GM12878 (cell line): ENCODE measurements at regions not wholly inside any gene's neighbourhood (a gene's known extent, or its start where the extent isn't known, plus 50 kb on each side); places are given as distances from the start of the nearest gene placed in this dataset.

ENCODE experiments used
- ATF3 ChIP-seq: IDR thresholded peaks from 2 replicates; pipeline ENCODE4 v1.6.1; 2011; ENCODE audit warnings: low read depth, mild to moderate bottlenecking, low read length, moderate library complexity, borderline replicate concordance; ENCODE audit errors: extremely low read depth
- CHD1 ChIP-seq: IDR thresholded peaks from 2 replicates; pipeline ENCODE4 v1.6.1; 2012; ENCODE audit warnings: low read depth, low read length, improper control_type of control experiment
- CTCF ChIP-seq, 3 experiments: IDR thresholded peaks in 2 of 3; conservative IDR thresholded peaks in 1 of 3; 2 replicates each; pipeline ENCODE4 v1.5.1; 2011; ENCODE audit warnings: low read depth in 3 of 3, low read length in 3 of 3, mild to moderate bottlenecking in 3 of 3, control low read depth in 2 of 3, moderate library complexity in 2 of 3, inconsistent platforms in 1 of 3, mixed read lengths in 1 of 3; ENCODE audit not compliant: control insufficient read depth in 2 of 3, insufficient read depth in 1 of 3; ENCODE audit errors: extremely low read depth in 1 of 3
- HDAC6 ChIP-seq: fragments of 200-600 bp; sonication (generic); IDR thresholded peaks from one replicate; pipeline ENCODE4 v1.8.0; 2017; ENCODE audit warnings: antibody characterized with exemption; ENCODE audit not compliant: unreplicated experiment
- MAX ChIP-seq: IDR thresholded peaks from 2 replicates; pipeline ENCODE4 v1.6.1; 2012; ENCODE audit warnings: low read depth, low read length, improper control_type of control experiment
- MLLT1 ChIP-seq: fragments of 450-650 bp; IDR thresholded peaks from 2 replicates; pipeline ENCODE4 v1.6.1; 2016; ENCODE audit warnings: mild to moderate bottlenecking
- NR2C2 ChIP-seq: IDR thresholded peaks from 2 replicates; pipeline ENCODE4 v1.6.1; 2011; ENCODE audit warnings: borderline replicate concordance, low read depth; ENCODE audit not compliant: control insufficient read depth, insufficient read length
- POLR2A ChIP-seq: IDR thresholded peaks from 2 replicates; pipeline ENCODE4 v1.6.1; 2011; ENCODE audit warnings: low read depth, mild to moderate bottlenecking, low read length
- POLR2AphosphoS5 ChIP-seq: IDR thresholded peaks from 2 replicates; pipeline ENCODE4 v1.6.1; 2011; ENCODE audit warnings: mild to moderate bottlenecking, low read length, inconsistent platforms
- RBBP5 ChIP-seq: fragments of 200-600 bp; sonication (generic); conservative IDR thresholded peaks from 2 replicates; pipeline ENCODE4 v1.6.1; 2016
- RELA ChIP-seq: fragments of 450-650 bp; IDR thresholded peaks from 2 replicates; pipeline ENCODE4 v1.8.0; 2014; ENCODE audit warnings: borderline replicate concordance; ENCODE audit not compliant: partially characterized antibody
- STAT1 ChIP-seq: fragments of 450-650 bp; conservative IDR thresholded peaks from 2 replicates; pipeline ENCODE4 v1.6.1; 2014; ENCODE audit warnings: antibody characterized with exemption, mild to moderate bottlenecking
- TAF1 ChIP-seq: IDR thresholded peaks from 2 replicates; pipeline ENCODE4 v1.6.1; 2011; ENCODE audit warnings: mild to moderate bottlenecking, low read depth, low read length, borderline replicate concordance
- USF1 ChIP-seq: IDR thresholded peaks from 2 replicates; pipeline ENCODE4 v1.6.1; 2011; ENCODE audit warnings: borderline replicate concordance, low read depth, mild to moderate bottlenecking, moderate library complexity, mixed read lengths, low read length; ENCODE audit not compliant: insufficient read depth; ENCODE audit errors: extremely low read length

- no peak for TF ChIP-seq POLR2A
- no peak for TF ChIP-seq NR2C2
- no peak for TF ChIP-seq HDAC6
- TF ChIP-seq USF1: no peak
- no peak for TF ChIP-seq MAX
- TF ChIP-seq CTCF (IDR thresholded peaks at IDR 0.05 in 2 of 3, conservative IDR thresholded peaks at IDR 0.05 in 1 of 3; ENCODE audit: control insufficient read depth in 2 of 3, extremely low read depth in 1 of 3, insufficient read depth in 1 of 3, low read depth in 3 of 3, low read length in 3 of 3): no peak
- no peak for TF ChIP-seq RELA
- no peak for TF ChIP-seq CHD1
- no peak for TF ChIP-seq MLLT1
- no peak for TF ChIP-seq POLR2AphosphoS5
- TF ChIP-seq TAF1: no peak
- TF ChIP-seq RBBP5: no peak
- TF ChIP-seq ATF3: no peak
- TF ChIP-seq STAT1: no peak
These were observed 406.6 kb upstream of the TLE4 start for GRCh38 chr9:79165020-79165780.
